Brain microvascular endothelial cell (primary cell): ENCODE measurements at regions not wholly inside any gene's neighbourhood (a gene's known extent, or its start where the extent isn't known, plus 50 kb on each side); places are given as distances from the start of the nearest gene placed in this dataset.

Experiments used
- DNase-seq: peaks from one replicate; pipeline ENCODE4 v3.0.0-alpha.2; 2020
- H3K27ac ChIP-seq: fragments of 250-450 bp; sonication (Bioruptor Pico); 2 replicates; pipeline ENCODE4 v1.5.1; 2020; ENCODE audit warnings: mild to moderate bottlenecking, moderate library complexity
- H3K27me3 ChIP-seq: fragments of 250-450 bp; sonication (Bioruptor Pico); replicated peaks from 2 replicates; pipeline ENCODE4 v1.5.1; 2020; ENCODE audit warnings: mild to moderate bottlenecking
- H3K36me3 ChIP-seq: fragments of 250-450 bp; sonication (Bioruptor Pico); replicated peaks from 2 replicates; pipeline ENCODE4 v1.5.1; 2020; ENCODE audit warnings: mild to moderate bottlenecking
- H3K4me3 ChIP-seq: 2 replicates; pipeline ENCODE4 v1.5.1; 2011; ENCODE audit warnings: low read depth, mild to moderate bottlenecking, control low read depth, low read length, moderate library complexity
- CTCF ChIP-seq: IDR thresholded peaks from 2 replicates; pipeline ENCODE4 v1.5.1; 2011; ENCODE audit warnings: low read depth, mild to moderate bottlenecking, moderate library complexity, low read length, control low read depth, inconsistent platforms; ENCODE audit errors: missing control alignments
- in situ Hi-C: cut with HindIII; loops from 2 replicates; pipeline ENCODE4 v1.10.0; 2017; ENCODE audit warnings: low sequenced_read_pairs, low pct_ligation_motif_present

- no peak overlapping the region for H3K27ac ChIP-seq
- in situ Hi-C loops, result no loop called here
- no peak for DNase-seq
- TF ChIP-seq CTCF, result no peak
- no peak overlapping the region for H3K4me3 ChIP-seq
- H3K27me3 ChIP-seq, result no peaks in the 10 kb centered on the region
- H3K36me3 ChIP-seq, result no peaks in the 10 kb centered on the region
These were observed 297.7 kb downstream of the ATPSCKMT start for GRCh38 chr5:9951865-9952516.

- no peak for DNase-seq
- TF ChIP-seq CTCF, result no peak
- H3K27ac ChIP-seq, result no peak overlapping the region
- H3K27me3 ChIP-seq, result no peaks in the 10 kb centered on the region
- in situ Hi-C loops, result no loop called here
- H3K4me3 ChIP-seq, result no peak overlapping the region
- no peaks in the 10 kb centered on the region for H3K36me3 ChIP-seq
These were observed 301.7 kb downstream of the ATPSCKMT start for GRCh38 chr5:9947944-9948343.

DNA sequence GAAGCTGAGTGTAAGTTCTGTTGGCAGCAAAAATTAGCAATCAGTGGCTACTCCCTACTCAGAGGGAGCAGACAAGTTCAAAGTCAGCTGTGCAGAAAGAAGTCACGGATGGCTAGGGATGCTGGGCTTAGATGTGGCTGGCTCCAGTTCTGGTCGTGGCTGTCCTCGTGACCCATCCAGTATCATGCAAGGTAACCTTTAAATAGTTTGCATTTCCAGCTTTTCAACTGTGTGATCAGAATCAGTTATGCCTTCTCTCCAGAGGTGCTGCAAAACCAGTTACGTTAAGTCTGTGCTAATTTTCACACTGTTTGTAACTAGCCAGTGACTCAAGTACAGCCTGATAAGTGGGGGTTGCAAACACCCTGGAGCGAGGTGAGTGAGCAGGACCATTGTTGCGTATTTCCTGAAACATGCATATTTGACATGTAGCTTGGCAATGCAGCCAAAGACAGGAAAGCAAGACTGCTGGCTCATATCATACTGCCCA, 302.4 kb downstream of the ATPSCKMT start:
- in situ Hi-C loops, result no loop called here
- Histone ChIP-seq H3K27me3 (no peaks in the 10 kb centered on the region), H3K36me3 (no peaks in the 10 kb centered on the region), H3K4me3 (no peak overlapping the region), H3K27ac (no peak overlapping the region)
- no peak for DNase-seq
- no peak for TF ChIP-seq CTCF

- Histone ChIP-seq H3K36me3 (no peaks in the 10 kb centered on the region), H3K27me3 (no peaks in the 10 kb centered on the region), H3K27ac (no peak overlapping the region), H3K4me3 (no peak overlapping the region)
- in situ Hi-C loops, result no loop called here
- no peak for TF ChIP-seq CTCF
- peak; percentile 92 for DNase-seq
These were observed 302.6 kb upstream of the TAS2R1 start for GRCh38 chr5:9932770-9933169.

GRCh38 chr5:9930156-9930555, 300.0 kb upstream of the TAS2R1 start:
- no peaks in the 10 kb centered on the region for H3K36me3 ChIP-seq
- in situ Hi-C loops, result no loop called here
- H3K27me3 ChIP-seq, result no peaks in the 10 kb centered on the region
- H3K4me3 ChIP-seq, result no peak overlapping the region
- no peak for TF ChIP-seq CTCF
- DNase-seq, result no peak
- H3K27ac ChIP-seq, result no peak overlapping the region

GRCh38 chr5:9928326-9928725, 298.2 kb upstream of the TAS2R1 start:
- H3K27ac ChIP-seq, result peak overlapping the region; percentile 77
- in situ Hi-C loops, result no loop called here
- no peaks in the 10 kb centered on the region for H3K36me3 ChIP-seq
- no peak overlapping the region for H3K4me3 ChIP-seq
- H3K27me3 ChIP-seq, result no peaks in the 10 kb centered on the region
- TF ChIP-seq CTCF, result no peak
- no peak for DNase-seq
